Ovary (tissue), 7 donors: ENCODE measurements at regions not wholly inside any gene's neighbourhood (a gene's known extent, or its start where the extent isn't known, plus 50 kb on each side); places are given as distances from the start of the nearest gene placed in this dataset.

Experiments
- DNase-seq, 5 donors: peaks; one replicate each; pipeline ENCODE4 v3.0.0-alpha.2; 2019 to 2020
- H3K27ac ChIP-seq, 2 donors: fragments of 200-600 bp; one replicate each; pipeline versions ENCODE4 v1.5.1 to v1.8.0; 2019 to 2022
- H3K27me3 ChIP-seq: fragments of 200-600 bp; one replicate; pipeline ENCODE4 v1.8.0; 2022
- H3K36me3 ChIP-seq: fragments of 200-600 bp; sonication (generic); one replicate; pipeline ENCODE4 v1.5.1; 2019
- H3K4me1 ChIP-seq: one replicate; pipeline ENCODE4 v1.8.1; 2013; ENCODE audit warnings: mild to moderate bottlenecking, moderate library complexity; ENCODE audit not compliant: insufficient read depth
- H3K4me3 ChIP-seq: fragments of 200-600 bp; sonication (generic); one replicate; pipeline ENCODE4 v1.5.1; 2017
- H3K9me3 ChIP-seq, 2 donors: fragments of 200-600 bp in 1 of 2; sonication (generic) in 1 of 2; one replicate each; pipeline versions ENCODE4 v1.5.1 to v1.8.1; 2013 to 2019; ENCODE audit warnings: mild to moderate bottlenecking in 1 of 2, moderate library complexity in 1 of 2
- CTCF ChIP-seq, 3 donors: fragments of 450-650 bp in 2 of 3; fragments of 200-600 bp in 1 of 3; IDR thresholded peaks; one replicate each; pipeline versions ENCODE4 v1.5.1 to v1.8.0; 2016 to 2022; ENCODE audit warnings: antibody characterized with exemption in 3 of 3, mild to moderate bottlenecking in 1 of 3
- EP300 ChIP-seq: sonication (generic); formaldehyde crosslinking; IDR thresholded peaks from one replicate; pipeline ENCODE4 v1.6.1; 2017; ENCODE audit warnings: antibody characterized with exemption
- POLR2A ChIP-seq: fragments of 450-650 bp; IDR thresholded peaks from one replicate; pipeline ENCODE4 v1.6.1; 2017; ENCODE audit warnings: antibody characterized with exemption, mild to moderate bottlenecking, moderate library complexity
- WGBS, 3 donors: extraction: QIAGEN DNeasy Blood & Tissue Kit in 1 of 3; methylation state at CpG; one replicate each; pipeline versions ENCODE4 v1.1.5 to v1.1.7; 2013 to 2017; 5-methylcytosine and 5-hydroxymethylcytosine counted together
- intact Hi-C, 4 donors: fragments of 100-400 bp; cut with DNase I; formaldehyde crosslinking; loops; one replicate each; pipeline versions ENCODE4 v1.11.0 to v1.15.1; 2022 to 2023
- donor health status: DM: no; HTN: no; CAD: no; lungs with moderate emphysema.
- donor health status: DM: no; HTN: no; CAD: no.
- donor health status: Bipolar disorder and iron deficiency.
- donor health status: DM: no; HTN: no; CAD: no.
- donor health status: DM: yes; HTN: yes; CAD: no.

GRCh38 chr1:223034270-223034798 is 108.7 kb downstream of the TLR5 start:
- WGBS, 3 donors = 91 to 97% (median 93%) methylated on average over 5 of the region's 5 CpGs
- intact Hi-C loops = no loop called here
- TF ChIP-seq POLR2A = no peak
- no peak for TF ChIP-seq CTCF (IDR thresholded peaks at IDR 0.05)
- TF ChIP-seq EP300 = no peak

GRCh38 chr1:223035724-223036478 is 107.1 kb downstream of the TLR5 start:
- intact Hi-C loops = no loop called here
- Histone ChIP-seq H3K27me3 (no peaks in the 10 kb centered on the region), H3K9me3 (no peaks in the 10 kb centered on the region), H3K36me3 (no peaks in the 10 kb centered on the region), H3K27ac (no peak overlapping the region), H3K4me3 (no peak overlapping the region), H3K4me1 (no peaks in the 10 kb centered on the region)
- no peak for TF ChIP-seq EP300
- TF ChIP-seq POLR2A = no peak
- no peak for TF ChIP-seq CTCF (IDR thresholded peaks at IDR 0.05)
- no peak for DNase-seq
- 37 to 55% (median 45%) methylated on average over 11 of the region's 11 CpGs for WGBS, 3 donors

More at GRCh38 chr1:223034270-223034798, 108.7 kb downstream of the TLR5 start:
- DNase-seq = no peak
- Histone ChIP-seq H3K9me3 (no peaks in the 10 kb centered on the region), H3K4me1 (no peaks in the 10 kb centered on the region), H3K27ac (no peak overlapping the region), H3K36me3 (no peaks in the 10 kb centered on the region), H3K4me3 (no peak overlapping the region), H3K27me3 (no peaks in the 10 kb centered on the region)

- WGBS, 3 donors = 86 to 92% (median 86%) methylated on average over 6 of the region's 6 CpGs
- TF ChIP-seq POLR2A = no peak
- TF ChIP-seq EP300 = no peak
- no peak for TF ChIP-seq CTCF (IDR thresholded peaks at IDR 0.05)
- Histone ChIP-seq H3K4me3 (no peak overlapping the region), H3K9me3 (no peaks in the 10 kb centered on the region), H3K4me1 (no peaks in the 10 kb centered on the region), H3K27ac (no peak overlapping the region), H3K27me3 (no peaks in the 10 kb centered on the region), H3K36me3 (no peaks in the 10 kb centered on the region)
- intact Hi-C loops = no loop called here
- no peak for DNase-seq
These were observed 106.6 kb downstream of the TLR5 start for GRCh38 chr1:223036479-223036845.

- WGBS, 3 donors = 69 to 75% (median 73%) methylated on average over 9 of the region's 9 CpGs
- H3K9me3 ChIP-seq = no peaks in the 10 kb centered on the region
- H3K27me3 ChIP-seq = no peaks in the 10 kb centered on the region
- intact Hi-C loops = no loop called here
- H3K4me3 ChIP-seq = no peak overlapping the region
- no peak for DNase-seq
- H3K27ac ChIP-seq = no peak overlapping the region
- TF ChIP-seq POLR2A (no peak), EP300 (no peak), CTCF (IDR thresholded peaks at IDR 0.05) (no peak)
- no peaks in the 10 kb centered on the region for H3K36me3 ChIP-seq
- no peaks in the 10 kb centered on the region for H3K4me1 ChIP-seq
These were observed 105.2 kb downstream of the TLR5 start for GRCh38 chr1:223037845-223038244.
